ENCODE measurements at regions not wholly inside any gene's neighbourhood (a gene's known extent, or its start where the extent isn't known, plus 50 kb on each side); places are given as distances from the start of the nearest gene placed in this dataset.
A peak's percentile ranks its signal among the peaks of the same experiment; 100 is the strongest.

GRCh38 chr16:87552072-87552718 lies 50.1 kb upstream of the JPH3 start:
- no peaks in the 10 kb centered on the region for H3K36me3 ChIP-seq

GRCh38 chr16:87551487-87551886 lies 50.8 kb upstream of the JPH3 start:
- Histone ChIP-seq H3K27ac (no peak overlapping the region), H3K4me1 (no peaks in the 10 kb centered on the region), H3K27me3 (peaks cover 0 to 23% of the 10 kb centered on the region in 2 donors), H3K36me3 (no peaks in the 10 kb centered on the region), H3K9me3 (peaks cover 0 to 3% of the 10 kb centered on the region in 2 donors), H3K4me3 (no peak overlapping the region)
- TF ChIP-seq POLR2AphosphoS5 (IDR thresholded peaks at IDR 0.05), result no peak
- no peak for TF ChIP-seq POLR2A (IDR thresholded peaks at IDR 0.05)
- TF ChIP-seq CTCF (IDR thresholded peaks at IDR 0.05), result no peak
- intact Hi-C loops (cut with DNase I; ENCODE audit: low total_unique reads), result no loop called here
- DNase-seq (ENCODE audit: low spot score in 2 of 2), result no peak

More at GRCh38 chr16:87552072-87552718, 50.1 kb upstream of the JPH3 start:
- H3K4me1 ChIP-seq, result no peaks in the 10 kb centered on the region
- no peak overlapping the region for H3K4me3 ChIP-seq
- intact Hi-C loops (cut with DNase I; ENCODE audit: low total_unique reads), result no loop called here
- TF ChIP-seq POLR2AphosphoS5 (IDR thresholded peaks at IDR 0.05), result no peak
- TF ChIP-seq CTCF (IDR thresholded peaks at IDR 0.05), result no peak
- TF ChIP-seq POLR2A (IDR thresholded peaks at IDR 0.05), result no peak
- H3K27ac ChIP-seq, result no peak overlapping the region
- H3K9me3 ChIP-seq, result no peaks in the 10 kb centered on the region
- H3K27me3 ChIP-seq, result peaks cover 0 to 23% of the 10 kb centered on the region in 2 donors
- DNase-seq (ENCODE audit: low spot score in 2 of 2), result no peak

GRCh38 chr16:87550495-87550961 lies 51.8 kb upstream of the JPH3 start:
- Histone ChIP-seq H3K4me1 (no peaks in the 10 kb centered on the region), H3K27ac (no peak overlapping the region), H3K4me3 (no peak overlapping the region), H3K36me3 (no peaks in the 10 kb centered on the region), H3K27me3 (peaks cover 0 to 23% of the 10 kb centered on the region in 2 donors), H3K9me3 (peaks cover 7 to 10% of the 10 kb centered on the region in 2 donors)
- no peak for DNase-seq (ENCODE audit: low spot score in 2 of 2)
- no peak for TF ChIP-seq POLR2AphosphoS5 (IDR thresholded peaks at IDR 0.05)
- peak; percentile 67 to 84 (median 72) for TF ChIP-seq CTCF (IDR thresholded peaks at IDR 0.05)
- intact Hi-C loops (cut with DNase I; ENCODE audit: low total_unique reads), result no loop called here

- peaks cover 7 to 10% of the 10 kb centered on the region in 2 donors for H3K9me3 ChIP-seq
- no peak for DNase-seq (ENCODE audit: low spot score in 2 of 2)
- H3K4me3 ChIP-seq, result no peak overlapping the region
- intact Hi-C loops (cut with DNase I; ENCODE audit: low total_unique reads), result no loop called here
- H3K36me3 ChIP-seq, result no peaks in the 10 kb centered on the region
- H3K4me1 ChIP-seq, result no peaks in the 10 kb centered on the region
- TF ChIP-seq CTCF (IDR thresholded peaks at IDR 0.05), result no peak
- no peak for TF ChIP-seq POLR2A (IDR thresholded peaks at IDR 0.05)
- no peak for TF ChIP-seq POLR2AphosphoS5 (IDR thresholded peaks at IDR 0.05)
- no peak overlapping the region for H3K27ac ChIP-seq
- H3K27me3 ChIP-seq, result peaks cover 0 to 19% of the 10 kb centered on the region in 2 donors
Observed at GRCh38 chr16:87549627-87550494, 52.4 kb upstream of the JPH3 start.

GRCh38 chr16:87548046-87548445 lies 54.3 kb upstream of the JPH3 start:
- no peak for TF ChIP-seq POLR2AphosphoS5 (IDR thresholded peaks at IDR 0.05)
- no peak for TF ChIP-seq POLR2A (IDR thresholded peaks at IDR 0.05)
- no peak for TF ChIP-seq CTCF (IDR thresholded peaks at IDR 0.05)
- Histone ChIP-seq H3K4me1 (no peaks in the 10 kb centered on the region), H3K4me3 (no peak overlapping the region), H3K27ac (no peak overlapping the region), H3K9me3 (peaks cover 7 to 10% of the 10 kb centered on the region in 2 donors), H3K36me3 (no peaks in the 10 kb centered on the region), H3K27me3 (peaks cover 0 to 18% of the 10 kb centered on the region in 2 donors)
- intact Hi-C loops (cut with DNase I; ENCODE audit: low total_unique reads), result no loop called here
- DNase-seq (ENCODE audit: low spot score in 2 of 2), result no peak
